GM21737 (cell line): ENCODE measurements at regions not wholly inside any gene's neighbourhood (a gene's known extent, or its start where the extent isn't known, plus 50 kb on each side); places are given as distances from the start of the nearest gene placed in this dataset.

Experiments used
- ATAC-seq: cut with Tn5 transposase; IDR thresholded peaks from one replicate; pipeline ENCODE4 v1.9.1; 2021; ENCODE audit warnings: mild to moderate bottlenecking, moderate library complexity; ENCODE audit not compliant: unreplicated experiment

DNA sequence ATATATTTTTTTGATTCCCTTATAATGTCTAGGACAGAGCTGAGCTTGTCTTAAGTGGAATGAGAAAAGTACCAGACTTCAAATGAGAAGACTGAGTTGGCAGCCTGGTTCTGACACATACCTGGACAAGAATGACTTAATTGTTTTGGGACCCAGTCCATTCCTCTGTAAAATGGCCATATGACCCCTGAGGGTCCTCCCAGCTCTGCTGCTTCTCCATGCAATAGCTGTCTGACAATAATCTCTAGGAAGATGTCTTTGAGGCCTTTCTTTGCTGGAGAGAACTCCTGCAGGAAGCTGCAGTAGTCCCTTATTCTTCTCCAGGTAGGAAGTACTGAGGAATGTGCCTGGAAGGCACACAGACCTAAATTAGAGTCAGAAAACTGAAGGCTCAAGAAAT, 55.9 kb upstream of the SLIT3 start:
- no peak for ATAC-seq

DNA sequence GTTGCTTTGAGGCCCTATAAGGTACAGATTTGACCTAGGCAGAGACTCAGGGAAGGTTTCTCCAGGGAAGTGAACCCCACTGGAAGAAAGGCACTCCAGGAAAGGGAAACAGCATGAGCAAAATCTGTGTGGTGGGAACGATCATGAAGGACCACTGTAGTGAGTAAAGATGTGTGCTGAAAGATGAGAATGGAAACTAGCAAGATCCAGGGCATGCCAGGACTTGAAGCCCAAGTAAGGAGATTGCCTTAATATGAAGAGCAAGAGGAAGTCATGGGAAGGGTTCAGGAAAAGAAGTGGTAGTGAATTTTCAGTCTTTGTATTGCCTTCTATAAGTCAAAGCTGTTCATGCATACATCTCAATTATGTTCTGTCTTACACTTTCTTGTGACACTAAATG, 55.2 kb upstream of the SLIT3 start:
- ATAC-seq = no peak

DNA sequence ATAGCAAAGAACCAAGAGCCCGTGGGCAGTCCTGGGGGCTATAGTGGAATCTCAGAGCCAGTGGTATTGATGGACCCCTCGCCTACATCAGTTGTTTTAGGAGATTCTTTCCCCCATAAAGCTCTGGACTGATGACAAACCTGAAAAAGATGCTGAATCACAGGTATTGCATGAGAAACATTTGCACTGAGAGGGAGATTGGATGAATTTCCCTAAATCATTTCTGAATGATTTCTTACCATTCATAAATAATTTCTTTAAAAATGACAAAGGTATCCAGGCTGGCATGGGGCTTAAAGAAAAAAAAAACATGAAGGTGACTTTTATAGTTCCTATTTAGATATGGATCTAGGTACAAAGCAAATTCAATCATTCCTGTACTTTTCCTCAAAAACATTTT, 54.0 kb upstream of the SLIT3 start:
- ATAC-seq = no peak

DNA sequence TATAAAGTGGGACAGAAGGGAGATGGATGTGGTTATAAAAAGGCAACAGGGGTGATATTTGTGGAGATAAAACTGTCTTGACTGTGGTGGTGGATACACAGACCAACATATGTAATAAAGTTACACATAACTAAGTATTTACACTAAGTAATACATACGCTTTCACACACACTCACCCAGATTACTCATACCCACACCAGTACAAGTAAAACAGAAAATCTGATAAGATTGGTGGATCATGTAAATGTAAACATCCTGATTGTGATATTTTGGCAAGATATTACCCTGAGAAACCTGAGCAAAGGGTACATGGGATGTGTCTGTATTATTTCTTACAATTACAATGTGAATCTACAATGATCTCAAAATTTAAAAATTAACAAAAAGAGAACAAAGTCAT, 53.3 kb upstream of the SLIT3 start:
- no peak for ATAC-seq

DNA sequence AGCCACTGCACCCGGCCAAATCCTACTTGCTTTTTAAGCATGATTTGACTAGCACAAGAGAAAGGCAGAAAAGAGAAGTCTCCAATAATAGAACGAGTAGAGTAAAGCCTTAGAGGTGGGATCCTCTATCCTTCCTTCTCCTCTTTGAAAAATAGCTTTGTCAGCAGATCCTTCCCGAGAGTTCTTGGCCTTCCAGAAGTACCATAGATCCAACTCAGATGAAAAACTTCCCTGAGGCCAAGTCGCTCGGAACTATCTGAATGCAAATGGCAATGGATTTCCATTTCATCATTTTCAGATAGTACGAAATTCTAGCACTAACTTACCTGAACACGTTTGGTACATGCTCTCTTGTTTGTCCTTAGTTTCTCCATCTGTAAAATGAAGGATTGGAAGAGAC, 52.0 kb upstream of the SLIT3 start:
- no peak for ATAC-seq

DNA sequence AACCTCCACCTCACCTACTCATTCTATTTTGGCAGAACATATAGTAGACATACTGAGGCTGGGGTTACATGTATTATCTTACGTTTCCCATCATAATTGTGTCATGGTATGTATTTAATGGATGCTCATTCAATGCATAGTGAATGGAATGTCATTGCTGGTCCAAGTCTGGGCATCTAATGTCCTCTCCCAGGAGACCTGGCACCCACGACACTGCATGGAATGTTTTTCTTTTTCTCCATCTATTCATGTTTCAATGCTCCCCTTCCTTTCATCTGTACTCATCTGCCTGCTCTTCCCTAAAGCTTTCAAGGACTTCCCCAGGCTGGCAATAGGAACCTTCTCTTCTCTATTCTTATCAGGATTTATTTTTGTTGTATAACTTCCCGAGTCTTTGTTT, 50.8 kb upstream of the SLIT3 start:
- ATAC-seq = no peak

DNA sequence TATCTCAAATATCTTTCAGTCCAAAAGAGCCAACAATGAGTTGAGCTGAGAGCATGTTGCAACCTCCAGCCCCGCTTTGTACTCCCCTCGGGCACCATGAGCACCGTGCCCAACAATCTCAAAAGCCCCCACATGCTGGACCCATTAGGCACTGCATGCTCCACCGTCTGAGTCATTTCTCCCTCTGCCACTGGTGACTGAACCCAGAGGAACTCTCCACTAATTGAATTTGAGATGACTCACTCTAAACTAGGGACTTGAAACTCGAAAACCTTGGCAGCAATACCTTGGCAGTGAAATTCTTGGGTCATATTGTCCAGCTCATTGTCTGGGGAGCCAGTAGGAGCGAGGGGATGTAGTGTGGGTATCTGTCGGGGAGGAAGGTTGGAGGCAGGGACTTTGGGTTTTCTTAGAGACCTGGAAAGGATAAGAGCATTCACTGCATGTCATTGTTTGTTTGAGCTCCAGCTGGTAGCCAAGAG, 49.9 kb upstream of the SLIT3 start:
- ATAC-seq = no peak
